Panc1 (cell line): ENCODE measurements at regions not wholly inside any gene's neighbourhood (a gene's known extent, or its start where the extent isn't known, plus 50 kb on each side); places are given as distances from the start of the nearest gene placed in this dataset.

Source experiments
- ATAC-seq: fragments of 200-7000 bp; cut with Tn5 transposase; 2 replicates; pipeline ENCODE4 v1.9.1; 2020; ENCODE audit warnings: mild to moderate bottlenecking, moderate library complexity
- BruUV-seq: library from RNA; stranded (reverse); fragments of 400-500 nt; replicated peaks from 2 replicates; lab custom pipeline; 2021; lab: Mats Ljungman, UMichigan
- CTCF ChIA-PET: fragments of 300-600 bp; sonication (Branson Sonifier 250); formaldehyde crosslinking; loops from one replicate; lab custom pipeline; 2022; ENCODE audit warnings: antibody characterized with exemption; lab: Charles Lee
- POLR2A ChIA-PET: fragments of 300-600 bp; sonication (Branson Sonifier 250); formaldehyde crosslinking; loops from one replicate; lab custom pipeline; 2022; ENCODE audit warnings: antibody characterized with exemption; lab: Charles Lee
- DNase-seq: peaks from one replicate; pipeline ENCODE4 v3.0.0-alpha.2; 2010; ENCODE audit warnings: low read depth, low spot score
- H3K27ac ChIP-seq: 2 replicates; pipeline ENCODE4 v1.5.1; 2011; ENCODE audit warnings: mild to moderate bottlenecking, low read length, inconsistent platforms
- H3K27me3 ChIP-seq: fragments of 200-500 bp; sonication (Bioruptor generic); 2 replicates; pipeline ENCODE4 v1.6.0; 2014; ENCODE audit warnings: low read length, inconsistent platforms; ENCODE audit not compliant: control insufficient read depth, insufficient read depth
- H3K36me3 ChIP-seq: fragments of 200-500 bp; sonication (Bioruptor generic); 2 replicates; pipeline ENCODE4 v1.5.1; 2014; ENCODE audit warnings: inconsistent platforms, mild to moderate bottlenecking, low read length, moderate library complexity; ENCODE audit not compliant: control insufficient read depth, insufficient read depth
- H3K4me1 ChIP-seq: 2 replicates; pipeline ENCODE4 v1.5.1; 2011; ENCODE audit warnings: inconsistent platforms, mild to moderate bottlenecking, low read length, moderate library complexity; ENCODE audit not compliant: control insufficient read depth, insufficient read depth
- H3K4me3 ChIP-seq, 2 experiments: 2 replicates each; pipeline ENCODE4 v1.5.1; 2011 to 2012; ENCODE audit warnings: low read depth in 2 of 2, low read length in 2 of 2, mild to moderate bottlenecking in 2 of 2, inconsistent platforms in 1 of 2, moderate library complexity in 1 of 2
- H3K9me3 ChIP-seq: fragments of 200-500 bp; sonication (Bioruptor generic); 2 replicates; pipeline ENCODE4 v1.5.1; 2014; ENCODE audit warnings: low read depth, mild to moderate bottlenecking, inconsistent platforms, low read length, moderate library complexity; ENCODE audit not compliant: control insufficient read depth, insufficient read depth
- POLR2AphosphoS5 ChIP-seq: IDR thresholded peaks from 2 replicates; pipeline ENCODE4 v1.6.1; 2012; ENCODE audit warnings: mild to moderate bottlenecking, low read depth, low read length, moderate library complexity
- SIN3A ChIP-seq: IDR thresholded peaks from 2 replicates; pipeline ENCODE4 v1.6.1; 2012; ENCODE audit warnings: low read depth, mild to moderate bottlenecking, low read length, moderate library complexity, borderline replicate concordance; ENCODE audit not compliant: insufficient read depth
- TCF7L2 ChIP-seq: IDR thresholded peaks from 2 replicates; pipeline ENCODE4 v1.6.1; 2011; ENCODE audit warnings: mild to moderate bottlenecking, low read depth, low read length, inconsistent platforms
- in situ Hi-C: cut with HindIII; loops from 2 replicates; pipeline ENCODE4 v1.10.0; 2016; ENCODE audit warnings: low sequenced_read_pairs, low pct_unique_long_range_greater_than_20kb
- intact Hi-C: fragments of 100-400 bp; cut with micrococcal nuclease; formaldehyde crosslinking; loops from one replicate; pipeline ENCODE4 v1.10.0; 2022; ENCODE audit not compliant: unreplicated experiment
- TF ChIP-seq, protein P1 (sequence below): fragments of 450-650 bp; IDR thresholded peaks from 2 replicates; pipeline ENCODE4 v1.5.1; 2017; ENCODE audit warnings: mild to moderate bottlenecking
- TF ChIP-seq, protein P2 (sequence below), 2 experiments: IDR thresholded peaks; 2 replicates each; pipeline ENCODE4 v1.6.1; 2011 to 2012; ENCODE audit warnings: low read depth in 2 of 2, control low read depth in 1 of 2, low read length in 1 of 2, mild to moderate bottlenecking in 1 of 2, moderate library complexity in 1 of 2; ENCODE audit not compliant: insufficient read depth in 1 of 2

DNA sequence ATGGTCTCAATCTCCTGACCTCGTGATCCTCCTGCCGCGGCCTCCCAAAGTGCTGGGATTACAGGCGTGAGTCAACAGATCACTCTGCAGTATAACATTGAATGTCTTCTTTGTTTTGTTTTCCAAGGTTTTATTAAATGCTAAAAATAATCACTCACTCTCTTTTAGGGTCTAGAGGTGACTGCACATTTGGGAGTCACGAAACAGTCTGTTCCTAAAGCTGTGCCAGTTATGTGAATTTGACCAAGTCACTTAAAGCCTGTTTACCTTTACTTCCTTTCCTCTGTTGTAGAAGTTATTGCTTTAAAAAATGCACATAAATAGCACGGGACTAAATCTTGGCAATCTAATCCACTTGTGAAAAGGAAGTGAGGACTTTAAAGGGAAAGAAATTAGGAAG is 304.9 kb upstream of the PTGER4 start:
- TF ChIP-seq TCF7L2, result no peak
- no TSS peak for BruUV-seq
- DNase-seq (no peak), ATAC-seq (no peak)
- H3K4me1 ChIP-seq, result no peaks in the 10 kb centered on the region
- H3K9me3 ChIP-seq, result peaks cover 3% of the 10 kb centered on the region; the same call in 1 of the 2 replicates
- intact Hi-C loops (no loop called here), in situ Hi-C loops (no loop called here)
- no peaks in the 10 kb centered on the region for H3K27me3 ChIP-seq
- POLR2A ChIA-PET, result no interaction called here
- no peak overlapping the region for H3K27ac ChIP-seq
- H3K4me3 ChIP-seq, result no peak overlapping the region
- H3K36me3 ChIP-seq, result no peaks in the 10 kb centered on the region
- CTCF ChIA-PET, result no interaction called here

DNA sequence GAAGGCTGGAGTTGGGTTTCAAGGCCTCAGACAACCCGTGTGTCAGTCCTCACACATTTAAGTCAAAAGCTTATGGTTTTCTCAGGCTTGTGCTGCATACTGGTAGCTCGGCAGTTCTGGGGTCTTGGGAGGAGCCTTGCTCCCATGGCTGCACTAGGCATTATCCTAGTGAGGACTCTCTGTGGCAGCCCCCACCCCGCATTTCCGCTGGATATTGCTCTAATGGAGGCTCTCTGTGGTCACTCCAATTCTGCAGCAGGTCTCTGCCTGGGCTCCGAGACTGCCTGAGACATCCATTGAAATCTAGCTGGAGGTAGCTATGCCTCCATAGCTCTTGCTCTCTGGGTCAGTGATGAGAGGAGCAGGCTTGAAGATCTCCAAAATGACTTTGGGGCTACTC is 311.5 kb upstream of the PTGER4 start:
- POLR2A ChIA-PET, result no interaction called here

DNA sequence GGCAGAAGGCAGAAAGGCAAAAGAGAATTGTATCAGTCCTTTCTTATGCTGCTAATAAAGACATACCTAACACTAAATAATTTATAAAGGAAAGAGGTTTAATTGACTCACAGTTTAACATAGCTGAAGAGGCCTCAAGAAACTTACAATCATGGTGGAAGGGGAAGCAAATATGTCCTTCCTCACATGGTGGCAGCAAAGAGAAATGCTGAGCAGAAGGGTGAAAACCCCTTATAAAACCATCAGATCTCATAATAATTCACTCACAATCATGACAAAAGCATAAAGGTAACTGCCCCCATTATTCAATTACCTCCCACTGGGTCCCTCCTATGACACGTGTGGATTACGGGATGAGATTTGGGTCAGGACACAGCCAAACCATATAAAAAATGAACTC is 312.5 kb upstream of the PTGER4 start:
- ChIA-PET POLR2A (no interaction called here), CTCF (no interaction called here)
- no peaks in the 10 kb centered on the region for H3K36me3 ChIP-seq
- no peaks in the 10 kb centered on the region for H3K27me3 ChIP-seq
- no peak for ATAC-seq
- TF ChIP-seq TCF7L2 (no peak), SIN3A (no peak)
- TF ChIP-seq, protein P1, sequence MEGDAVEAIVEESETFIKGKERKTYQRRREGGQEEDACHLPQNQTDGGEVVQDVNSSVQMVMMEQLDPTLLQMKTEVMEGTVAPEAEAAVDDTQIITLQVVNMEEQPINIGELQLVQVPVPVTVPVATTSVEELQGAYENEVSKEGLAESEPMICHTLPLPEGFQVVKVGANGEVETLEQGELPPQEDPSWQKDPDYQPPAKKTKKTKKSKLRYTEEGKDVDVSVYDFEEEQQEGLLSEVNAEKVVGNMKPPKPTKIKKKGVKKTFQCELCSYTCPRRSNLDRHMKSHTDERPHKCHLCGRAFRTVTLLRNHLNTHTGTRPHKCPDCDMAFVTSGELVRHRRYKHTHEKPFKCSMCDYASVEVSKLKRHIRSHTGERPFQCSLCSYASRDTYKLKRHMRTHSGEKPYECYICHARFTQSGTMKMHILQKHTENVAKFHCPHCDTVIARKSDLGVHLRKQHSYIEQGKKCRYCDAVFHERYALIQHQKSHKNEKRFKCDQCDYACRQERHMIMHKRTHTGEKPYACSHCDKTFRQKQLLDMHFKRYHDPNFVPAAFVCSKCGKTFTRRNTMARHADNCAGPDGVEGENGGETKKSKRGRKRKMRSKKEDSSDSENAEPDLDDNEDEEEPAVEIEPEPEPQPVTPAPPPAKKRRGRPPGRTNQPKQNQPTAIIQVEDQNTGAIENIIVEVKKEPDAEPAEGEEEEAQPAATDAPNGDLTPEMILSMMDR, result peak; percentile 27; the same call in 1 of the 2 replicates
- no peak overlapping the region for H3K27ac ChIP-seq
- no peaks in the 10 kb centered on the region for H3K4me1 ChIP-seq
- no TSS peak for BruUV-seq
- intact Hi-C loops (no loop called here), in situ Hi-C loops (no loop called here)
- DNase-seq, result no peak
- H3K9me3 ChIP-seq, result no peaks in the 10 kb centered on the region
- no peak overlapping the region for H3K4me3 ChIP-seq

More for the DNA sequence above, 311.5 kb upstream of the PTGER4 start:
- in situ Hi-C loops, result no loop called here
- TF ChIP-seq SIN3A, result no peak
- TF ChIP-seq TCF7L2, result no peak
- TF ChIP-seq, protein P2, sequence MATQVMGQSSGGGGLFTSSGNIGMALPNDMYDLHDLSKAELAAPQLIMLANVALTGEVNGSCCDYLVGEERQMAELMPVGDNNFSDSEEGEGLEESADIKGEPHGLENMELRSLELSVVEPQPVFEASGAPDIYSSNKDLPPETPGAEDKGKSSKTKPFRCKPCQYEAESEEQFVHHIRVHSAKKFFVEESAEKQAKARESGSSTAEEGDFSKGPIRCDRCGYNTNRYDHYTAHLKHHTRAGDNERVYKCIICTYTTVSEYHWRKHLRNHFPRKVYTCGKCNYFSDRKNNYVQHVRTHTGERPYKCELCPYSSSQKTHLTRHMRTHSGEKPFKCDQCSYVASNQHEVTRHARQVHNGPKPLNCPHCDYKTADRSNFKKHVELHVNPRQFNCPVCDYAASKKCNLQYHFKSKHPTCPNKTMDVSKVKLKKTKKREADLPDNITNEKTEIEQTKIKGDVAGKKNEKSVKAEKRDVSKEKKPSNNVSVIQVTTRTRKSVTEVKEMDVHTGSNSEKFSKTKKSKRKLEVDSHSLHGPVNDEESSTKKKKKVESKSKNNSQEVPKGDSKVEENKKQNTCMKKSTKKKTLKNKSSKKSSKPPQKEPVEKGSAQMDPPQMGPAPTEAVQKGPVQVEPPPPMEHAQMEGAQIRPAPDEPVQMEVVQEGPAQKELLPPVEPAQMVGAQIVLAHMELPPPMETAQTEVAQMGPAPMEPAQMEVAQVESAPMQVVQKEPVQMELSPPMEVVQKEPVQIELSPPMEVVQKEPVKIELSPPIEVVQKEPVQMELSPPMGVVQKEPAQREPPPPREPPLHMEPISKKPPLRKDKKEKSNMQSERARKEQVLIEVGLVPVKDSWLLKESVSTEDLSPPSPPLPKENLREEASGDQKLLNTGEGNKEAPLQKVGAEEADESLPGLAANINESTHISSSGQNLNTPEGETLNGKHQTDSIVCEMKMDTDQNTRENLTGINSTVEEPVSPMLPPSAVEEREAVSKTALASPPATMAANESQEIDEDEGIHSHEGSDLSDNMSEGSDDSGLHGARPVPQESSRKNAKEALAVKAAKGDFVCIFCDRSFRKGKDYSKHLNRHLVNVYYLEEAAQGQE (IDR thresholded peaks at IDR 0.05; ENCODE audit: insufficient read depth in 1 of 2, low read depth in 2 of 2, low read length in 1 of 2), result no peak
- TF ChIP-seq, protein P1, result no peak
- no peak for TF ChIP-seq POLR2AphosphoS5
- Histone ChIP-seq H3K4me3 (no peak overlapping the region), H3K36me3 (no peaks in the 10 kb centered on the region), H3K4me1 (no peaks in the 10 kb centered on the region), H3K9me3 (no peaks in the 10 kb centered on the region), H3K27me3 (no peaks in the 10 kb centered on the region), H3K27ac (no peak overlapping the region)
- BruUV-seq, result no TSS peak
- CTCF ChIA-PET, result no interaction called here
- ATAC-seq (no peak), DNase-seq (no peak)
- intact Hi-C loops, result no loop called here
